HG03045 (cell line): ENCODE measurements at regions not wholly inside any gene's neighbourhood (a gene's known extent, or its start where the extent isn't known, plus 50 kb on each side); places are given as distances from the start of the nearest gene placed in this dataset.
A peak's percentile ranks its signal among the peaks of the same experiment; 100 is the strongest.

Experiments used
- ATAC-seq: cut with Tn5 transposase; IDR thresholded peaks from one replicate; pipeline ENCODE4 v1.9.1; 2021; ENCODE audit warnings: mild to moderate bottlenecking, moderate library complexity; ENCODE audit not compliant: unreplicated experiment

DNA sequence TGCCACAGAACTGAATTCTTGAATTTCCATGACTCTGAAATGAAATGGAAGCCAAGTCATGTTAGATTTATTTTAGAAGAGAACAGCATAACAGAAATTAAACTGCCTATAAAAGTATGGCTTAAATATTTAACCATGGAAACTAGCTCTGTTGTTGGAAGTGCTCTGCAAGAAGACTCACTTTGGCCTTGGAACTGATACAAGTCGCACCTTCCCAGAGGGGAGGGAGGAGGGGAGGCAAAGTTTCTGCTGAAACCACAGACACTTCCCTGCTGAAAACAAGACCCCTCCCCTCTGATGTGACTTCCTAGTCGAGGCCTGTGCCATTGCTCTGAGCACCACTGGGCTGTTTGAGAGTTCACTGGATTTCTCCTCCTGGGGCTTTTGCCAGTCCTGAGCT, 72.1 kb downstream of the OR13A1 start:
- ATAC-seq = no peak

DNA sequence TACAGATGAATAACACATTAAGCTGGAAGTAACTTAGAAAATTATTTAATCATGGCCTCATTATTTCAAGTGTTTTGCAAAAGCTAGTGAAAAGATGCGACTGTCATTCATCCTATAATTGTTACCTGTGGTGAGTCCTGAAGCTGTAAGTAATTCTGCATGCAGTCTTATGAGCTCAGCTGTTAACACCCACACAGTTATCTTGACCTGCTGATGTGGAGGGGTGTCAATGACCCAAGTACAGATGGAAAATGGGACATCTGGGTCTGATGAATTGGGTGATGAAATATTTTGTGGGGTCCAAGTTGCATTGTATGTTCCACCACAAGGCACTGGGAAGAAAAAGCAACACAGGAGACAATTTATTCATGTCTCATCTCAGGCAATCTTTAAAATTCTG, 68.9 kb downstream of the OR13A1 start:
- no peak for ATAC-seq

DNA sequence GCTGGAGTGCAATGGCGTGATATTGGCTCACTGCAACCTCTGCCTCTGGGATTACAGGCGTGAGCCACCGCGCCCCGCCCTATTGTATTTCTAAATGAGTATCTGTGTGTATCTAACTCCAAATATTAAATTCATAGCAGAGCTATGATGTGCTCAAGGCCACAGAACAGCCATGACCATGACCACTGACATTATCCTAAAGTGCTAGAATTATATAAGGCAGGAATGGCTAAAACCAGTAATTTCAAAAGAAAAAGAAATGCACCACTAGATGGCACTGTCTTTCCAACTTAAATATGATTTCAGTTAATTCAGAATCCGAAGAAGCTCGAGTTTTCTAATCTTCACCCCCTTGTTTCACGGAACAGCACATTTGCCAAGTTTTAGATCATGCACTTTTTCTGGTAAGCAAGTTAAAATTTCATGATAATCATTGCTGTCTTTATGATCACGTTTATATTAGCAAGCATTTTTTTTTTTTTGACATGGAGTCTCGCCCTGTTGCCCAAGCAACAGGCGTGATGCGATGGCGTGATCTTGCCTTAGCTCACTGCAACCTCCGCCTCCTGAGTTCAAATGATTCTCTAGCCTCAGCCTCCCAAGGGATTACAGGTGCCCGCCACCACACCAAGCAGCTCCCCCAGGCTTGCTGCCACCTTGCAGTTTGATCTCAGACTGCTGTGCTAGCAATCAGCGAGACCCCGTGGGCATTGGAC, 65.3 kb downstream of the OR13A1 start:
- ATAC-seq = peak; percentile 60

DNA sequence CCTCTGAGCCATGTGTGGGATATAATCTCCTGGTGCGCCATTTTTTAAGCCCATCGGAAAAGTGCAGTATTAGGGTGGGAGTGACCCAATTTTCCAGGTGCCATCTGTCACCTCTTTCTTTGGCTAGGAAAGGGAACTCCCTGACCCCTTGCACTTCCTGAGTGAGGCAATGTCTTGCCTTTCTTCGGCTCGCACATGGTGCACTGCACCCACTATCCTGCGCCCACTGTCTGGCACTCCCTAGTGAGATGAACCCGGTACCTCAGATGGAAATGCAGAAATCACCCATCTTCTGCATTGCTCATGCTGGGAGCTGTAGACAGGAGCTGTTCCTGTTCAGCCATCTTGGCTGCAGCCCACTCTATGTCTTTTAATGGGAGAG, 64.7 kb downstream of the OR13A1 start:
- peak; percentile 4 for ATAC-seq
